ENCODE measurements at regions not wholly inside any gene's neighbourhood (a gene's known extent, or its start where the extent isn't known, plus 50 kb on each side); places are given as distances from the start of the nearest gene placed in this dataset.

DNA sequence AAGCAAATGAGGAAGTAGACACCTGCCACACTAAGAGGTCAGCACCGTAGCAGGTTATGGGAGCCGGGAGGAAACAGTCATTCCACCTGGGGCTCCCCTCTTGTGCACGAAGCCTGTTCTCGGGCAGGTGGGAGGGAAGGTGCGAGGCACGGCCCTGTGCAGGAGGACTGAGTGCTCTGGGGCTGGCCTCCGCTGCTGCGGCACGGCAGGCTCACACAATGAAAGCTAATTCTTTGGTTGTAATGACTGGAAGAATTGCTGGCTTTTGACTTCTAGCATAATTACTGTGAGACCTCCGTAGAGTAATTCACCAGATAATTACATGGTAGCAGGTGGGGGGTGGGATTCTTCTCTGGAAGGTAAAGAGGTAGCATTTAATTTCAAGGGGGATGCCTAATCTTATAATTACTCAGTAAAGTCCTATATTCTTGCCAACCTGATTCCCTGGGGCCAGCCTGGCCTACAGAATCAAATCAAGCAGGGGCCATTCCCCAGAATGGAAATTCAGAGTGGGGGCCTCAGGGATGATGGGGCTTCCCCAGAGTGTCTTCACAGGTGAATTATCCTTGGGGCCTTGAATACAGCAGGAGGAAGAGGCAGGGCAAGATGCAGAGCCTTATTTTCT is 129.1 kb downstream of the TPRA1 start:
- no peak for TF ChIP-seq POLR2A (IDR thresholded peaks at IDR 0.05; ENCODE audit: extremely low read depth, insufficient read length)
- TF ChIP-seq, protein P1, sequence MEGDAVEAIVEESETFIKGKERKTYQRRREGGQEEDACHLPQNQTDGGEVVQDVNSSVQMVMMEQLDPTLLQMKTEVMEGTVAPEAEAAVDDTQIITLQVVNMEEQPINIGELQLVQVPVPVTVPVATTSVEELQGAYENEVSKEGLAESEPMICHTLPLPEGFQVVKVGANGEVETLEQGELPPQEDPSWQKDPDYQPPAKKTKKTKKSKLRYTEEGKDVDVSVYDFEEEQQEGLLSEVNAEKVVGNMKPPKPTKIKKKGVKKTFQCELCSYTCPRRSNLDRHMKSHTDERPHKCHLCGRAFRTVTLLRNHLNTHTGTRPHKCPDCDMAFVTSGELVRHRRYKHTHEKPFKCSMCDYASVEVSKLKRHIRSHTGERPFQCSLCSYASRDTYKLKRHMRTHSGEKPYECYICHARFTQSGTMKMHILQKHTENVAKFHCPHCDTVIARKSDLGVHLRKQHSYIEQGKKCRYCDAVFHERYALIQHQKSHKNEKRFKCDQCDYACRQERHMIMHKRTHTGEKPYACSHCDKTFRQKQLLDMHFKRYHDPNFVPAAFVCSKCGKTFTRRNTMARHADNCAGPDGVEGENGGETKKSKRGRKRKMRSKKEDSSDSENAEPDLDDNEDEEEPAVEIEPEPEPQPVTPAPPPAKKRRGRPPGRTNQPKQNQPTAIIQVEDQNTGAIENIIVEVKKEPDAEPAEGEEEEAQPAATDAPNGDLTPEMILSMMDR (IDR thresholded peaks at IDR 0.05; ENCODE audit: low read depth, low read length): no peak
- TF ChIP-seq, protein P2, sequence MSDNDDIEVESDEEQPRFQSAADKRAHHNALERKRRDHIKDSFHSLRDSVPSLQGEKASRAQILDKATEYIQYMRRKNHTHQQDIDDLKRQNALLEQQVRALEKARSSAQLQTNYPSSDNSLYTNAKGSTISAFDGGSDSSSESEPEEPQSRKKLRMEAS (IDR thresholded peaks at IDR 0.05; ENCODE audit: low read depth, low read length): no peak

Measured in NB4 (cell line).